ENCODE measurements at regions not wholly inside any gene's neighbourhood (a gene's known extent, or its start where the extent isn't known, plus 50 kb on each side); places are given as distances from the start of the nearest gene placed in this dataset.

GRCh38 chr2:150627526-150627925 is 140.1 kb upstream of the RND3 start:
- Histone ChIP-seq H3K36me3 (ENCODE audit: control insufficient read depth in 5 of 5, insufficient read depth in 5 of 5, low read length in 5 of 5) (no peaks in the 10 kb centered on the region), H3K9ac (ENCODE audit: low read length in 5 of 5) (no peak overlapping the region), H3K9me3 (ENCODE audit: control insufficient read depth in 5 of 5, low read length in 5 of 5) (no peaks in the 10 kb centered on the region), H3K4me1 (ENCODE audit: control insufficient read depth in 5 of 5, insufficient read depth in 5 of 5, low read length in 5 of 5) (peaks cover 0 to 12% (median 5%) of the 10 kb centered on the region in 5 donors), H3K4me3 (ENCODE audit: low read depth in 1 of 5, low read length in 5 of 5) (no peak overlapping the region), H3K27ac (ENCODE audit: low read depth, low read length) (no peak overlapping the region), H3K27me3 (ENCODE audit: control insufficient read depth in 5 of 5, insufficient read depth in 4 of 5, low read length in 5 of 5) (no peaks in the 10 kb centered on the region)

GRCh38 chr2:150626934-150627411 is 139.5 kb upstream of the RND3 start:
- no peaks in the 10 kb centered on the region for H3K9me3 ChIP-seq (ENCODE audit: control insufficient read depth in 5 of 5, low read length in 5 of 5)
- H3K36me3 ChIP-seq (ENCODE audit: control insufficient read depth in 5 of 5, insufficient read depth in 5 of 5, low read length in 5 of 5) = no peaks in the 10 kb centered on the region
- H3K4me1 ChIP-seq (ENCODE audit: control insufficient read depth in 5 of 5, insufficient read depth in 5 of 5, low read length in 5 of 5) = peaks cover 0 to 12% (median 7%) of the 10 kb centered on the region in 5 donors
- no peak overlapping the region for H3K27ac ChIP-seq (ENCODE audit: low read depth, low read length)
- no peak overlapping the region for H3K9ac ChIP-seq (ENCODE audit: low read length in 5 of 5)
- H3K27me3 ChIP-seq (ENCODE audit: control insufficient read depth in 5 of 5, insufficient read depth in 4 of 5, low read length in 5 of 5) = no peaks in the 10 kb centered on the region
- H3K4me3 ChIP-seq (ENCODE audit: low read depth in 1 of 5, low read length in 5 of 5) = no peak overlapping the region

DNA sequence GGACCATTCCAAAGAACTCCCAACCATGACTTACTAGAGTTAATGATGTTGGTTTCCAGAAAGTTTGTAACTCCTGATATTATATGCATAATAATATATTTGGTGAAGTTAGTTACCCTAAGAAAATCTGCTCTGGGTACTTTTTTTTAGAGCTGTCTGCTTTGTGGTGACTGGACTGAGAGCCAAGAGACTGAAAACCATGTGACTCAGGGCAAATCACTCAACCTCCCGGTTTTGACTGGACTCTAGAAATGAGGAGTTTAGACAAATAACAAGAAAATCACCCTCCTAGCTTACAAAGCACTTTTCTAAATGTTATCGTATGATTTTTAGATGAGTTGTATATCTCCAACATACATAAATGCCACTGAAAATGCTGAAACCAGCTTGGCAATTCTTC is 138.3 kb upstream of the RND3 start:
- Histone ChIP-seq H3K27me3 (ENCODE audit: control insufficient read depth in 5 of 5, insufficient read depth in 4 of 5, low read length in 5 of 5) (no peaks in the 10 kb centered on the region), H3K4me3 (ENCODE audit: low read depth in 1 of 5, low read length in 5 of 5) (no peak overlapping the region), H3K9me3 (ENCODE audit: control insufficient read depth in 5 of 5, low read length in 5 of 5) (no peaks in the 10 kb centered on the region), H3K27ac (ENCODE audit: low read depth, low read length) (no peak overlapping the region), H3K9ac (ENCODE audit: low read length in 5 of 5) (no peak overlapping the region), H3K4me1 (ENCODE audit: control insufficient read depth in 5 of 5, insufficient read depth in 5 of 5, low read length in 5 of 5) (peaks cover 0 to 20% (median 19%) of the 10 kb centered on the region in 5 donors), H3K36me3 (ENCODE audit: control insufficient read depth in 5 of 5, insufficient read depth in 5 of 5, low read length in 5 of 5) (no peaks in the 10 kb centered on the region)

- peaks cover 0 to 25% (median 22%) of the 10 kb centered on the region in 5 donors for H3K4me1 ChIP-seq (ENCODE audit: control insufficient read depth in 5 of 5, insufficient read depth in 5 of 5, low read length in 5 of 5)
- no peak overlapping the region for H3K4me3 ChIP-seq (ENCODE audit: low read depth in 1 of 5, low read length in 5 of 5)
- no peak overlapping the region for H3K27ac ChIP-seq (ENCODE audit: low read depth, low read length)
- H3K36me3 ChIP-seq (ENCODE audit: control insufficient read depth in 5 of 5, insufficient read depth in 5 of 5, low read length in 5 of 5) = no peaks in the 10 kb centered on the region
- H3K9me3 ChIP-seq (ENCODE audit: control insufficient read depth in 5 of 5, low read length in 5 of 5) = no peaks in the 10 kb centered on the region
- H3K27me3 ChIP-seq (ENCODE audit: control insufficient read depth in 5 of 5, insufficient read depth in 4 of 5, low read length in 5 of 5) = no peaks in the 10 kb centered on the region
- no peak overlapping the region for H3K9ac ChIP-seq (ENCODE audit: low read length in 5 of 5)
These were observed 137.8 kb upstream of the RND3 start for GRCh38 chr2:150625303-150625702.

DNA sequence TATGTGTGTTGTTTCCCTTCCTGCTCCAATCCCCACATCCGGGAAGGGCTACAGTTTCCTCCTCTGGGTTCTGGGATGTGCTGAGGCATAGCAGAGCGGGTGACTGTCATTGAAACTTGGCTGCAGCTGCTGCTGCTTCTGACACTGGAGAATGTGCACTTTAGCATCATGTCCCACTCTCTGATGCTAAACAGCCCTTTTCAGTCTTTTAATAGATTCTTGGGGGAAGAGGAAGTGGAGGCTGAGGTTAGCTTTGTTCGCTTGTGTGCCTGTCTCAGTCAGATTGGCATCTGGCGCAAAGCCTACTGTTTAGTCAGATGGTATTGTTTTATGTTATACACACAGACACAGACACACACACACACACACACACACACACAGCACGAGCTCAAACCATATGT is 136.5 kb upstream of the RND3 start:
- no peaks in the 10 kb centered on the region for H3K27me3 ChIP-seq (ENCODE audit: control insufficient read depth in 5 of 5, insufficient read depth in 4 of 5, low read length in 5 of 5)
- no peak overlapping the region for H3K9ac ChIP-seq (ENCODE audit: low read length in 5 of 5)
- no peak overlapping the region for H3K4me3 ChIP-seq (ENCODE audit: low read depth in 1 of 5, low read length in 5 of 5)
- no peaks in the 10 kb centered on the region for H3K36me3 ChIP-seq (ENCODE audit: control insufficient read depth in 5 of 5, insufficient read depth in 5 of 5, low read length in 5 of 5)
- H3K4me1 ChIP-seq (ENCODE audit: control insufficient read depth in 5 of 5, insufficient read depth in 5 of 5, low read length in 5 of 5) = peaks cover 0 to 33% (median 30%) of the 10 kb centered on the region in 5 donors
- no peak overlapping the region for H3K27ac ChIP-seq (ENCODE audit: low read depth, low read length)
- H3K9me3 ChIP-seq (ENCODE audit: control insufficient read depth in 5 of 5, low read length in 5 of 5) = no peaks in the 10 kb centered on the region

- no peaks in the 10 kb centered on the region for H3K9me3 ChIP-seq (ENCODE audit: control insufficient read depth in 5 of 5, low read length in 5 of 5)
- H3K27me3 ChIP-seq (ENCODE audit: control insufficient read depth in 5 of 5, insufficient read depth in 4 of 5, low read length in 5 of 5) = no peaks in the 10 kb centered on the region
- H3K36me3 ChIP-seq (ENCODE audit: control insufficient read depth in 5 of 5, insufficient read depth in 5 of 5, low read length in 5 of 5) = no peaks in the 10 kb centered on the region
- peak overlapping the region in 1 of 5 donors; percentile 2 for H3K9ac ChIP-seq (ENCODE audit: low read length in 5 of 5)
- peak overlapping the region; percentile 55 for H3K27ac ChIP-seq (ENCODE audit: low read depth, low read length)
- H3K4me1 ChIP-seq (ENCODE audit: control insufficient read depth in 5 of 5, insufficient read depth in 5 of 5, low read length in 5 of 5) = peaks cover 0 to 35% (median 30%) of the 10 kb centered on the region in 5 donors
- H3K4me3 ChIP-seq (ENCODE audit: low read depth in 1 of 5, low read length in 5 of 5) = no peak overlapping the region
These were observed 134.2 kb upstream of the RND3 start for GRCh38 chr2:150621526-150622213.

DNA sequence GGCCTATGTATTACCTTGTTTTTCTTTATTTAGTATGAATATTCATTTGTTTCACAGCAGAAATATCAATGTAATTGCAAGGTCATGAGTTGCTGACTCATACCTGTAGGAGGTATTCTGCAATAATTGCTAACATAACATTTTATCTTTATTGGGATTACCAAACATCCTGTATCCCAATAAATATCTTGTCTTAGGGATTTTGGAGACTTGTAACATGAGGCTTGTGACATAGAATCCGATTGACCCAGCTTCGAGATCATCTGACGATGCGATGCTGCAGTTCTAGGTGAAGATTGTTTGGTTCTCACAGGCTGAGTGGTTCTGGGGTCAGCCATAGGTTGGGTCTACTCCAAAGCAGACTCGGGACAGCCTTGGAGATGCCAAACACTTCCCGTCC is 133.4 kb upstream of the RND3 start:
- H3K27me3 ChIP-seq (ENCODE audit: control insufficient read depth in 5 of 5, insufficient read depth in 4 of 5, low read length in 5 of 5) = no peaks in the 10 kb centered on the region
- no peaks in the 10 kb centered on the region for H3K36me3 ChIP-seq (ENCODE audit: control insufficient read depth in 5 of 5, insufficient read depth in 5 of 5, low read length in 5 of 5)
- no peak overlapping the region for H3K4me3 ChIP-seq (ENCODE audit: low read depth in 1 of 5, low read length in 5 of 5)
- H3K4me1 ChIP-seq (ENCODE audit: control insufficient read depth in 5 of 5, insufficient read depth in 5 of 5, low read length in 5 of 5) = peaks cover 0 to 35% (median 30%) of the 10 kb centered on the region in 5 donors
- peak overlapping the region in 1 of 5 donors; percentile 2 for H3K9ac ChIP-seq (ENCODE audit: low read length in 5 of 5)
- no peaks in the 10 kb centered on the region for H3K9me3 ChIP-seq (ENCODE audit: control insufficient read depth in 5 of 5, low read length in 5 of 5)
- peak overlapping the region; percentile 55 for H3K27ac ChIP-seq (ENCODE audit: low read depth, low read length)

DNA sequence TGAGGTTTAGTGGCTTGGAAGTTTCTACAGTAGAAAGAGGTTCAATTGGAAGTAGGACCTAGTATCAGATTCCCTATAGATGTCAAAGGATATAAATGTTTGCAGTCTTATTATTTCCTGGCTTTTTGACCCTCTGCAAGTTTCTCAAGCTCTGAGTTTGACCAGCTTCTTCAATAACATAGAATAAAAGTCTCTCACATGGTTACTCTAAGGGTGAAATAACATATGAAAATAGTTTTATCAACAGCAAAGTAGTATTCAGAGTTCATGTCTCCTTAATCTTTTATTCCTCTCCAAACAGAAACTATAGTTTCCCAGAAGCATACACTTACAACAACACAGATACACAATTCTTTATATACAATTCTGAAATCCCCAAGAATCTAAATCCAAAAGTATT is 132.9 kb upstream of the RND3 start:
- Histone ChIP-seq H3K27ac (ENCODE audit: low read depth, low read length) (peak overlapping the region; percentile 55), H3K4me1 (ENCODE audit: control insufficient read depth in 5 of 5, insufficient read depth in 5 of 5, low read length in 5 of 5) (peaks cover 0 to 35% (median 30%) of the 10 kb centered on the region in 5 donors), H3K27me3 (ENCODE audit: control insufficient read depth in 5 of 5, insufficient read depth in 4 of 5, low read length in 5 of 5) (no peaks in the 10 kb centered on the region), H3K4me3 (ENCODE audit: low read depth in 1 of 5, low read length in 5 of 5) (no peak overlapping the region), H3K9me3 (ENCODE audit: control insufficient read depth in 5 of 5, low read length in 5 of 5) (no peaks in the 10 kb centered on the region), H3K36me3 (ENCODE audit: control insufficient read depth in 5 of 5, insufficient read depth in 5 of 5, low read length in 5 of 5) (no peaks in the 10 kb centered on the region), H3K9ac (ENCODE audit: low read length in 5 of 5) (peak overlapping the region in 1 of 5 donors; percentile 2)

DNA sequence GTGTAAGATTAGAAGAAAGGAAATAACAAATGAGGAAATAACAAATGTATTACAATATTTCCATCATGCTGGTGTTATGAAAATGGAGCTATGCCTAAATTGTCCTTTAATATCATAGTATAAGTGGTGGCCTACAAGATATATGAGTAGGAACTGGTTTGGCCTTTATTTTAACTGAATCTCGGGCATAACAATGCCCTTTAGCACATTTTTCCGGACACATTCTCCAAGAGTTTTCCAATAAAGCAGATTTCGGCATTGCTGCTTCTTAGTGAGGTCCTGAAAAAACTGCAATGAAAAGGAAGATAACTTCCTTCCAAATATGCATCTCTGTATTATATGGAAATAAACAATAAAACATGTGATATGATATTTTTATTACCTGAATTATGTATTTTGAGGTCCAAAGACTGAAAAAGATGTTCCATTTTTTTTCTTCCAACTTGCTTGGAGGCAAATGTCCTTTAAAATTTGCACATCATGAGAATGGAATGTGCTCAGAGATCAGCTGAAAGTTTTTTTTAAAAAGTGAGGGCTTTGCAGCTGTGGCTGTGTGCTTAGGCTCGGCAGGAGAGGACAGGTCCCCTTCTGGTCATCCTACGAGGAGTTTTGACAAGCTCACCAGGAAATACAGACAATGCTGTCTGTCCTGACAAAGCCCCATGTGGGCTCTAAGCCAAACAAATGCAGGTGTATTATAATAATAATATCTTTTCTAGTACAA is 132.3 kb upstream of the RND3 start:
- Histone ChIP-seq H3K27ac (ENCODE audit: low read depth, low read length) (peak overlapping the region; percentile 55), H3K36me3 (ENCODE audit: control insufficient read depth in 5 of 5, insufficient read depth in 5 of 5, low read length in 5 of 5) (no peaks in the 10 kb centered on the region), H3K4me3 (ENCODE audit: low read depth in 1 of 5, low read length in 5 of 5) (no peak overlapping the region), H3K9me3 (ENCODE audit: control insufficient read depth in 5 of 5, low read length in 5 of 5) (no peaks in the 10 kb centered on the region), H3K4me1 (ENCODE audit: control insufficient read depth in 5 of 5, insufficient read depth in 5 of 5, low read length in 5 of 5) (peaks cover 0 to 35% (median 30%) of the 10 kb centered on the region in 5 donors), H3K27me3 (ENCODE audit: control insufficient read depth in 5 of 5, insufficient read depth in 4 of 5, low read length in 5 of 5) (no peaks in the 10 kb centered on the region), H3K9ac (ENCODE audit: low read length in 5 of 5) (no peak overlapping the region)

GRCh38 chr2:150618245-150618895 is 130.9 kb upstream of the RND3 start:
- peaks cover 0 to 34% (median 28%) of the 10 kb centered on the region in 5 donors for H3K4me1 ChIP-seq (ENCODE audit: control insufficient read depth in 5 of 5, insufficient read depth in 5 of 5, low read length in 5 of 5)
- H3K4me3 ChIP-seq (ENCODE audit: low read depth in 1 of 5, low read length in 5 of 5) = no peak overlapping the region
- no peaks in the 10 kb centered on the region for H3K9me3 ChIP-seq (ENCODE audit: control insufficient read depth in 5 of 5, low read length in 5 of 5)
- no peaks in the 10 kb centered on the region for H3K36me3 ChIP-seq (ENCODE audit: control insufficient read depth in 5 of 5, insufficient read depth in 5 of 5, low read length in 5 of 5)
- no peak overlapping the region for H3K27ac ChIP-seq (ENCODE audit: low read depth, low read length)
- no peak overlapping the region for H3K9ac ChIP-seq (ENCODE audit: low read length in 5 of 5)
- no peaks in the 10 kb centered on the region for H3K27me3 ChIP-seq (ENCODE audit: control insufficient read depth in 5 of 5, insufficient read depth in 4 of 5, low read length in 5 of 5)
